HG02610 (cell line): ENCODE measurements at regions not wholly inside any gene's neighbourhood (a gene's known extent, or its start where the extent isn't known, plus 50 kb on each side); places are given as distances from the start of the nearest gene placed in this dataset.
"Not testable (repeated sequence)": the region's sequence is repeated elsewhere in the genome, so short reads cannot be mapped to it uniquely, and the experiment has no call there.

Experiments used
- ATAC-seq: cut with Tn5 transposase; IDR thresholded peaks from one replicate; pipeline ENCODE4 v1.9.1; 2021; ENCODE audit warnings: mild to moderate bottlenecking, moderate library complexity; ENCODE audit not compliant: unreplicated experiment

DNA sequence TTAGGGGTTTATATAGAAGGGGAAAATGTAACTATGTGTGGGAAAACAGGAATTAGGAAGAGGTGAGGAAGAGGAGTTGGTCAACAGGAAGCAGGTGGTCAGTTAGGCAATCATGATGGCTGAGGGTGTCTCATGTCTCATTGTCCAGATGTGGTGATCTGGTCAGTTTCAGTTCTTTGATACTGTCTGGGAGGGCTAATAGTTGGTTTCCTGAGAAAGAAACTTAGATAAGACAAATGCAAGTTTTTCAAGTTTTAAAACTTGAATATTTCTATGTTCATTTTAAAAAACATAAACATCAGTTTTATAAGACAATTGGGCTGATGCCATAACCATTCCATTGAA, 1121.8 kb upstream of the USP15 start:
- ATAC-seq, result no peak

DNA sequence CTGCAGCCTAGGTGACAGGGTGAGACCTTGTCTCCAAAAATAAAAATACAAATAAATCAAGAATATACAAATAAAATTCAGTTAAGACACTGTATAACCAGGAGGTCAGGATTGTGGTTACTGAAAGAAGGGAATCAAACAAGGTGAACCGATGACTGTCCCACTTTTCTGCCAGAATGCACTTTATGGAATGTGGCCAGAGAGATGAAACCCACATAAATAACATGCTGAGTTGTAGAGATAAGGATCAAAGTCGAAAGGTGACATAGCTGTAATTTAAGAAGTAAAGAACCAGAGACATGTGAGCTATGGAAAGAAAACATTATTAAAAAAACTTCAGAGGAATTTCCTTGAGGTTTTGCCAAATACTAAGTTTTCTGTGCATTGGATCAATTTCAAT, 1098.2 kb upstream of the USP15 start:
- no peak for ATAC-seq

DNA sequence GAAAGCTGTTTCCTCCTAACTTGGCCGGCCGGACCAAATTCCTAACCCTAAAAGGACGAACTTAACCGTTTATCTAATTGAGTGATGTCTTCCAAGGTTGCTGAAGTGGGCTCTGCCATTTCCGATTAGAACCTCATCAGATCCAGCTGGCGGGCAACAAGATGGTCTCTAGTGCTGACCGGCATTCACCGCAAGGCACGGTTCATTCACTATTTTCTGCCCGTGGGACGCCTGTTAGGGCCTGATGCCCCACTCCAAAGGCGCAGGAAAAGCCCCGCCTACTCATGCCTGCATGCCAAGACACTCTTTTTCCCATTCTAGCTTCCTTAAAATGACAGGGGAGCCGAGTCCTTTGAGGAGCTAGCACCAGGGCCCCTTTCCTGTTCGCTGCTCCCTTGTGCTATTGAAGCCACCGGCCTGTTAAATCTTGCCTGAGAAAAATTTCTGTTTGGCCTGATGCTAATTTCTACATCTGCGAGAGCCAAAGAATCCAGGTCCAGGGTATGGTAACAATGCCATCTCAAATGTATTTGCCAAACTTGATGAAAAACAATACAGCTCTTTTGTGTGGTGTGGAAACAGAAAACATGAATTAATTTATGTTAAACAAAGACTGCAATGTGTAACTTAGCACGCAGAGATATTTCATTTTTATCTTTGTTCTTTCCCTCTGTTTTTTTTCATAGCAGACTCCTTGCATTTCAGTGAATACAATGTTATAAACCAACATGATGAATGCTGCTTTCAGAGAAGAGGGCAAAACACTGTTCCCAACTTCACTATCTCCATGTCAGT, 1071.2 kb upstream of the USP15 start:
- no peak for ATAC-seq

DNA sequence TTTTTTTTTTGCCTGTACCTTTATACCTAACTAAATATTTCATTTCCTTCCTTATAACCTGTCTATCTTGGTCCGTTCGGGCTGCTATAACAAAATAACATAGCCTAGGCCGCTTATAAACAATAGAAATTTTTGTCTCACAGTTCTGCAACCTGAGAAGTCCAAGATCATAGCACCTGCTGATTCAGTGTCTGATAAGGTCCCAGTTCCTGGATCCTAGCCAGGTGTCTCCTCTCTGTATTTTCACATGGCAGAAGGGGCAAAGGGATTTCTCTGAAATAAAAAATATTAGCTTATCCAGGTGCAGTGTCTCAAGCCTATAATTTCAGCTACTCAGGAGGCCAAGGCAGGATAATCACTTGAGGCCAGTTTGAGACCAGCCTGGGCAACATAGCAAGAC, 1046.6 kb upstream of the USP15 start:
- no peak for ATAC-seq

DNA sequence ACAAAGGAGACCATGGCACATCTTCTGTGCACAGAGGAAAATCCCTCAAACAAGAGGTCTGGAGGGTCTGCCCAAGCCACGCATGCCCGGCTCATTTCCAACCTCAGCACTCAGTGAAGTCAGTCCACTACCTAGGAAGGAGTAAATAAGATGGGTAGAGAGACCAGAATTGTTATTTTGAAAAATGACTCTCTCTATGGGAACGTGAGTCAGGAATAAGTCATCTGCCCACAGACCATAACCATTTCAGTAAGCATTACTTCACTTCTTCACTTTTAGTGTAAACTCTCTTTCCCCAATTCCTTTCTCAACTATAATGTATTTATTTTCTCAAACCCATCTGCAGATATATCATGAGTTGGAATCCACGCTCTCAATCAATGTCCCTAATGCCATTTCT, 1039.9 kb upstream of the USP15 start:
- no peak for ATAC-seq

DNA sequence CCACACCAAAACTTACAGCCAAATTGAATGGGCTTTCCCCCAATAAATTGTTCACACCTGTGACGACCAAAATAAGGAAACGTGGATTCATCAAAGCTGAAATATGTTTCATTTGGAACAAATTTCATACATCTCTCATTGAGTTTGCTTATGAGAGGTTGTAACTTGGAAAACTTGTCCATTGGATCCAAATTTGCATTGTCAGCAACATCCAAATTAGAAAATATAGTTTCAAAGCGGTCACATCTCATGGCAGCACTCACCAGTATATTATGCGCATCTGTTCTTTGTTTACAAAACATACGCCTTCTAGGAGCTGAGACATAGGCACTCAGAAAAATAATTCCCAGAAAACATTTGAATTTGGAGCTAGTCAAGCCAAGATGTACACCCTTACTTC, 1028.2 kb upstream of the USP15 start:
- ATAC-seq, result no peak

DNA sequence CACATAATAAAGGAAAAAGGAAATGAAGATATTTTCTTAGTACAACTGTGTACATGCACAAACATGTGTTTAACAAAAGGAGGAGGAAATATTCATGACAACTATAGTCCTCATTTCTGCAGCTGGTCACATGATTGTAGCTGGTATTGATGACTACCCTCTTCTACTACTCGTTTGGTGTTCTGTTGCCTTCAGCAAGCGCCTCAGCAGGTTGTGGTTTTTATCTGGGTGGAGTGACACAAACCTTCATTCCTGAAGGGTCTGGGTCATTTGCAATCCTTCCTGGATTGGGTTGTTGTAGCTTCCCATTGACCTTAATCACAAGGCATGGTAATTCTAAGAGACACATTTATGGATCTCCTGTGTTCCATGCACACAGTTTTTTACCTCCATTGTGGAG, 1009.9 kb upstream of the USP15 start:
- no peak for ATAC-seq

DNA sequence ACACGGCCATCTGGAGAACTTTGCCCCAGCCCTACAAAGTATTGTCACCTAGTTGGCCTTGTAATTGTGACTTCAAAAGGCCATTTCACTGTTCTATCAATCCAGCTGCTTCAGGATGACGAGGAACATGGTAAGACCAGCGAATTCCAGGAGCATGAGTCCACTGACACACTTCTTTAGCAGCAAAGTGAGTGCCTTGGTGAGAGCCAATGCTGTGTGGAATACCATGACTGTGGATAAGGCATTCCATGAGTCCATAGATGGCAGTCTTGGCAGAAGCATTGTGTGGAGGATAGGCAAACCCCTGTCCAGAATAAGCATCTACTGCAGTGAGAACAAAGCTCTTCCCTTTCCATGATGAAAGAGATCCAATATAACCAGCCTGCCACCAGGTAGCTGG, 1009.1 kb upstream of the USP15 start:
- no peak for ATAC-seq

DNA sequence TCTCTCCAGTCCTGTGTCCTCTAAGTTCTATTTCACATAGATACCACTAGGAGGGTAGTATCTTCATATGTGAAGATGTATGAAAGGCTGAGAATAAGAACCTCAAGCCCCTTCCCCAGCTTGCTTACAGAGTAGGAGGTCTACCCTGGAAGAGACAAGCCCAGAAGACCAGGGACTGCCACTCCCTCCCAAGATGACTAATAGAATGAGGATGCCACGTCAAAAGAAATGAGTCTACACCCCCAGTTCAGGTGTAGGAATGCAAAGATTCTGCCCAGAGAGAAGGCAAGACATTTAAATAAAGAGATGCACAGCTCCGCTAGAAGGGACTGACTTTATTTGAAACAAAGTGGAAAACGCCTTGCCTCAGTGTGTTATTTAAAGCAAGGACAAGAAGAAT, 1006.0 kb upstream of the USP15 start:
- no peak for ATAC-seq

DNA sequence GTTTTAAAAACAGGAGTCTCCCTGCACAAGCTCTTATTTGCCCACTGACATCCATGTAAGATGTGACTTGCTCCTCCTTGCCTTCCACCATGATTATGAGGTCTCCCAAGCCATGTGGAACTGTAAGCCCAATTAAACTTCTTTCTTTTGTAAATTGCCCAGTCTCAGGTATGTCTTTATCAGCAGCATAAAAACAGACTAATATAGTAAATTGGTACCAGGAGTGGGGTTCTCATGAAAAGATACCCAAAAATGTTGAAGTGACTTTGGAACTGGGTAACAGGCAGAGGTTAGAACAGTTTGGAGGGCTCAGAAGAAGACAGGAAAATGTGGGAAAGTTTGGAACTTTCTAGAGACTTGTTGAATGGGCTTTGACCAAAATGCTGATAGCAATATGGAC, 995.9 kb upstream of the USP15 start:
- not testable (repeated sequence) for ATAC-seq

DNA sequence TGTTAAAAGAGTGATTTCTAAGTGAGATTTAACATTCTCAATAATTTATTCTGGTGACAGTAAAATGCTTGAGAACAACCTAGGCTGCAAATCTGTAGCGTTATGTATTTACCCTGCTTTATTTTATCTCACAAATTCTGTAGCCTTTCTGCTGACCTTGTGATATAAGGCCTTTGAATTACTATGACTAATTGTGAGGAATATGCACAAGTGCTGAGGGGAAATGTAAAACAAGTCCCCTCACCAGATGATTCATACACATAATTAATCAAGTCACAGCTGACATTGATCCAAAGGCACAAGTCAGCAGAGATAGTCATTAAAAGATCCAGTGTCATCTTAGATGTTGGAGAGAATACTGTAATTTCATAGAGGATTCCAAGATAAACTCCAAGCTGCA, 992.7 kb upstream of the USP15 start:
- ATAC-seq, result no peak

DNA sequence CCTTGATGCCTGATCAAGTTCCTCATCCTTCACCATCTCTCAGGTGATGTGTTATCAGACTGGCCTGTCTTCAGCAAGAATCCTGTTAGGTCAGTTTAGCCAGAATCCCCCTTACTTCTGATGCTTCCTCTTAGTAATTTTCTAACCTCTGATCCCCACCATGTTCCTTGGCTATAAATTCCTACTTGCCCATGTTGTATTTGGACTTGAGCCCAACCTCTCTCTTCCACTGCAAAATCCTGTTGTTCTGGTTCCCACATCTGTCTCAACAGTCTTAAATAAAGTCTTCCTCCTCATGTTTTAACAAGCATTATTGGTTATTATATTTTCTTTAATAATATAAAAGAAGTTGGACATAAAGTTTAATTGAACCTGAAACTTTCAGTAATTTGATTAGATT, 987.8 kb upstream of the USP15 start:
- ATAC-seq, result no peak

DNA sequence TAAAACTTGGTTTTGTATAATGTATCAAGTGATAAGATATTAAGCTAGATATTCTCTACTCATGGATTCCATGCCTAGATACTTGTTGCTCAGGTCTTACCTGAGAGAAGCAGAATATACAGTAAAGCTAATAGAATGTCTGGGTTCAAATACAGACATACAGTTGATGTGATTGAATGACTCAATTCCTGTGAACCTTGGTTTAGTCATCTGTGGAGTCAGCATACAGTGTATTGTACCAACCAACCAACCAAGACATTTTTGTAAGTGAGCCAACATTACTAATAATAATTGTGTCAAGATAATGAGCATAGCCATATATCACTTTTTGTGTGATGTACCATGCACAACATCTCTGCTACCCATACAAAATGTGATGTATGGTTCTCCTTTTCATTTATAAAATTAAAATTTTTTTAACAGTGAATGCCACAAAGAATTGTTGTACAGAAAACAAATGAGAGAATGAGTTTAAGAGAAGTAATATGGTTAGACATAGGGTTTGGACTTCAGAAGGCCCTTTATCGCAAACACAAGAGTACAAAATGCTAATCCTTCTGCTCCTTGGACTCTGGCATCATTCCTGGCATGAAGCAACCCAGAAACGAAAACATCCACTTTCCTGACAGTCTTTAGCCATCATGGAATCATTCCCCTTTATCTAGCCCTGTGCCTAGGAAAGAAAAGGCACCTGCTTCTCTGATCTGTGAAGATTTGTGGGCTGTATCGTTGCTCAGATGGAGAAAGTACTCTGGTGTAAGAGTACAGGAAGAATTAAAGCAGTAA, 977.2 kb upstream of the USP15 start:
- ATAC-seq, result no peak

DNA sequence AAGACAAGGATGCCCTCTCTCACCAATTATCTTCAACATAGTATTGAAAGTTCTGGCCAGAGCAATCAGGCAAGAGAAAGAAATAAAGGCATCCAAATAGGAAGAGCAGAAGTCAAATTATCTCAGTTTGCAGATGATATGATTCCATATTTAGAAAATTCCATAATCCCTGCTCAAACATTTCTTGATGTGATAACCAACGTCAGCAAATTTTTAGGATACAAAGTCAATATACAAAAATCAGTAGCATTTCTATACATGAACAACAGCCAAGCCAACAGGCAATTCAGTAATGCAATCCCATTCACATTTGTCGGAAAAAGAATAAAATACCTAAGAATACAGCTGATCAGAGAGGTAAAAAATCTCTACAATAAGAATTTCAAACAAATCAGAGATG, 969.7 kb upstream of the USP15 start:
- ATAC-seq, result no peak

DNA sequence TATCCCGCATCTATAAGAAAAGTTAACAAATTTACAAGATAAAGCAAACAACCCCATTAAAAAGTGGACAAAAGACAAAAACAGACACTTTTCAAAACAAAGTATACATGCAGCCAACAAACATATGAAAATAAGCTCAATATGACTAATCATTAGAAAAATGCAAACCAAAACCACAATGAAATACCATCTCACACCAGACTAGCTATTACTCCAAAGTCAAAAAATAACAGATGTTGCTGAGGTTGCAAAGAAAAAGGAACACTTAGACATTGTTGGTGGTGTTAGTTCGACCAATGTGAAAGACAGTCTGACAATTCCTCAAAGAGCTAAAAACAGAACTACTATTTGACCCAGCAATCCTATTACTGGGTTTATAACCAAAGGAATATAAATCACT, 968.6 kb upstream of the USP15 start:
- no peak for ATAC-seq

DNA sequence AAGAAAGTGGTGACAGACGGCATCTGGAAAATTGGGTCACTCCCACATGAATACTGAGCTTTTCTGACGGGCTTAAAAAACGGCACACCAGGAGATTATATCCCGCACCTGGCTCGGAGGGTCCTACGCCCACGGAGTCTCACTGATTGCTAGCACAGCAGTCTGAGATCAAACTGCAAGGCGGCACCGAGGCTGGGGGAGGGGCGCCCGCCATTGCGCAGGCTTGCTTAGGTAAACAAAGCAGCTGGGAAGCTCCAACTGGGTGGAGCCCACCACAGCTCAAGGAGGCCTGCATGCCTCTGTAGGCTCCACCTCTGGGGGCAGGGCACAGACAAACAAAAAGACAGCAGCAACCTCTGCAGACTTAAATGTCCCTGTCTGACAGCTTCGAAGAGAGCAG, 966.2 kb upstream of the USP15 start:
- not testable (repeated sequence) for ATAC-seq

DNA sequence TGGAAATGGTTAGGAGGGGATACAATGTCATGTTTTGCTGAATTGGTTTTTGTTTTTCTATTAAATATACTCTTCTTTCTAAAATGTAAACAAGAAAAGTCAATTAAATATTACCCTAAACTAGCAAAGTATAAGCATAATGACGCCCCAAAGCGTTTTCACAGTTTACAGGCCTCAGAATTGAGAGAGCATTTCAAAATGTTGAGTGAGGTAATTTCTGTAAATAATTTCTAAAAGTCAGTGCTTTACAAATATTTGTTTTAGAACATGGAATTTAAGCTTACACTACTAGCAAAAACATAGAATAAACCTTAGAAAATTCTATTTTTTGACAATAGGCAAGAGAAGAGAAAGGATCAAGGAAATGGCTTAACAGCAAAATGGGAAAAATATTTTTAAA, 958.4 kb upstream of the USP15 start:
- no peak for ATAC-seq

DNA sequence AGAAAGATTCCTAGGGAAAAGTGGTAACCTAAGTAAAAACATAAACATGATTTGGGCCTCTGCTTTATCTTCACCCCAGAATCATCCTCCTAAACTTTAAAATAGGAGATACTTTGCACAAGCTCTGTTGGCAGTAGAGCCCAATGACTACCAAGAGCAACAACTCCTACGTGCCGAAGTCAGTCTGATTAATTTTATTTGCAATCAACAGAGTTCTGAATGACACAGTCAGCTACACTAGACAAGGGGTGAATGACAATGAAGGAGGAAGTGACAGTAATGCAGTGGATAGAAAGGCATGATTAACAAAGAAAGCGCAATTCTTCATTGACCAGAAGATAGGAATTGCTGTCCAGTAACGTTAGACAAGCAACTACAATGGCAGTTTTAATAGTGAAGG, 957.9 kb upstream of the USP15 start:
- ATAC-seq, result no peak

DNA sequence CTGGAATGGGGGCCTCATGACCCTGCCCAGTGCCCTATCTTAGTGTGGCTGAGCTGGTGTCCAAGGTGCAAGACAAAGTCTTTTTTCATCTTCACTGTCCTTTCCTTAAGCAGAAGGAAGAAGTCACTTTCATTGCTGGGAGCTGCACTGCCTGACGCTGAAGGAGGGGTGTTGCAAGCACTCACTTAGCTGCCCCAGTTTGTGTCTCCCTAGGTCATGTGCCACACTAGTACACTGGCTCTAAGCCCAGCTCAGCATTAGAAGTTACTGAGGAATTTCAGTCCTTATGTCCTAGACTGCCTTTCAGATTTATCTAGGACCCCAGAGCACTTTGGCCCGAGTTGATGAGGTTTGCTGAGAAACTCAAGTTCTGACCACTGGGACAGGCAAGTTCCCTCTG, 952.0 kb upstream of the USP15 start:
- no peak for ATAC-seq

DNA sequence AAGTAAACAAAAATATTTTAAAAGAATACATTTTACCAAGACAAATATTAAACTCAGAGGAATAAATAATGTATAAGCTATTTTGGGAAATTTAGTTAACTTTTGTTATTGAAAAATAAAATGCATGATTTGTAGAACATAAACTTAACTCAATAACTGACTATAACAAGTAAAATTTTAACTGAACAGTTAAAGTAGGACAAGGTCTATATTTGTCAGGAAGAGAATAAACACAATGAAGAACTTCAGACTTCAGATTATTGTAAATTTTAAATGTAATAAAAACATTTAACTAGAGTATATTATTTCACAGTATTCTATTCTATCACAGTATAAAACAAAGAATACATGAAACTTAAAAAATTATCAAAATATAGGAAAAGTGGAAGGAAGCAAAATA, 948.8 kb upstream of the USP15 start:
- ATAC-seq, result no peak

DNA sequence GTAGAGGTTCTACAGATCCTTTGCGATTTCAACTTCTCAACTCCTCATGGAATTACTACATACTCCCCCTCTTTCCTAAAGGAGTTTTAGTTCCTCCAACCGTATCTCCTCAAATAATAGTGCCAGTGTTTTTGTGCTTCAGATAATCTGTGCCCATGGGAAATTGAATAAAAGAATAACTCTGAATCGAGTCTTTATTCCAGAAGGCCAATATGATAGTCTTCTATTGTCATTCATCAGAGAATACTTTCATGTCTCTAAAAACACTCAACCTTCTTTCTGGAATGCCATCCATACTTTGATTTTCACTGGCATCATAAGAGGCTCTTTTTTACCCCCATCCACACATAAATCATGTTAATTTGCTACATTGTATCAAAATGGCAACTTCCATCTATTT, 911.3 kb upstream of the USP15 start:
- no peak for ATAC-seq

DNA sequence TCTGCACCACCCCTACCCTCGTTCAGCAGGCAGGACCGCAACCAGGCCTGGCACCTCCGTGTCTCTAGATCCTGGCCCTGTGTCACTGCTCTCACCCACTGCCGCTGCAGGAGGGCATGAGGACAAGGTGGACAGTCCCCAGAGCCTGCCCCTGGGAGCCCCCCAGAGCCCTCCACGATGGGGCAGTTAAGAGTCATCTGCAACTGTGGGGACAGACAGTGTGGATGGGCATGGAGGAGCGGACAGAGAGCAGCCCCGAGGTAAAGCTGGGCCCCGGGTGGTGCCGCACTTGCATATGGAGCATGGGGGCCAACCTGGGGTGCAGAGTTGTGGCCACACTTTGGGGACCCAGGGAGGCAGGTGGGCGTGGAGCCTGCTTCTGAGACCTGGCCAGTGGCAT, 905.1 kb upstream of the USP15 start:
- ATAC-seq, result no peak

DNA sequence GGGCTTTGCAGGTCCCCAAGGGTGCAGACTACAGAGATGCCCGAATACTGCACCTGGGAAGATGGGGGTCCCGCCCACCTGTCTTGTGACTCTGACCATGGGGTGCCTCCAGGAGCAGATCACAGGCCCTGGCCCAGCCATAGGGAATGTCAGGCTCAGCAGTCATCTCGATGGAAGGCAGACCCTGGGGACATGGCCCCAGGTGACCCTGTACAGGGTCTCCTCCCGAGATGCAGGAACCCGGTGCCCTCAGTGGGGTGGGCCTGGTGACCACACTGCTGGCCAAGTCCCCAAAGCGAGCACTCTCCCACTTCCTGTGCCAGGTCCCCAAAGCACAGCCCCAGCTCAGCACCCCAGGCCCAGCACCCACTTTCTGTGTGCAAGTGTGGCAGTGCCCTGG, 903.7 kb upstream of the USP15 start:
- ATAC-seq, result no peak
